WI38 (cell line): ENCODE measurements at regions not wholly inside any gene's neighbourhood (a gene's known extent, or its start where the extent isn't known, plus 50 kb on each side); places are given as distances from the start of the nearest gene placed in this dataset.

Source experiments
- H3K4me3 ChIP-seq: 2 replicates; pipeline ENCODE4 v1.5.1; 2011; ENCODE audit warnings: low read depth, mild to moderate bottlenecking, control low read depth, low read length
- TF ChIP-seq, protein P1 (sequence below): IDR thresholded peaks from 2 replicates; pipeline ENCODE4 v1.5.1; 2012; ENCODE audit warnings: low read depth, mild to moderate bottlenecking, control low read depth, low read length

DNA sequence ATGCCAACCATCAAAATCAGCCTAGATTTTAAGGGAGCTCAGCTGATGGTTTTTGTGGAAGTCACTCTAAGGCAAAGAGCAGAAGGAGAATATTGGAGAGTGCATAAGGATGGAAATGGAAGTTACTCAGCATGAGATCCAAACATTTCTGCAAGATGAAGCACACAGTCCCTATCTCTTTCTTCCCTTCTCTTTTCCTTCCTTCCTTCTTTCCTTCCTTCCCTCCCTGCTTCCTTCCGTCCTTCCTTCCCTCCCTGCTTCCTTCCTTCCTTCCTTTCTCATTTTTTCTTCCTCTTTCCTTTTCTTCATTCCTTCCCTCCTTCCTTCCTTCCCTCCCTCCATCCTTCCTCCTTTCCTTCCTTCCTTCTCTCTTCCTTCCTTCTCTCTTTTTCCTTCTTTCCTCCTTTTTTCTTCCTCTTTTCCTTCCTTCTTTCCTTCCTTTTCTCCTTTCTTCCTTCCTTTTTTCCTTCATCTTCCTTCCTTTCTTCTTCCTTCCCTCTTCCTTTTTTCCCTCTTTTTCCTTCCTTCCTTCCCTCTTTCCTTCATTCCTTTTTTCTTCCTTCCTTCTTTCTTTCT is 727.9 kb upstream of the CDH2 start:
- TF ChIP-seq, protein P1, sequence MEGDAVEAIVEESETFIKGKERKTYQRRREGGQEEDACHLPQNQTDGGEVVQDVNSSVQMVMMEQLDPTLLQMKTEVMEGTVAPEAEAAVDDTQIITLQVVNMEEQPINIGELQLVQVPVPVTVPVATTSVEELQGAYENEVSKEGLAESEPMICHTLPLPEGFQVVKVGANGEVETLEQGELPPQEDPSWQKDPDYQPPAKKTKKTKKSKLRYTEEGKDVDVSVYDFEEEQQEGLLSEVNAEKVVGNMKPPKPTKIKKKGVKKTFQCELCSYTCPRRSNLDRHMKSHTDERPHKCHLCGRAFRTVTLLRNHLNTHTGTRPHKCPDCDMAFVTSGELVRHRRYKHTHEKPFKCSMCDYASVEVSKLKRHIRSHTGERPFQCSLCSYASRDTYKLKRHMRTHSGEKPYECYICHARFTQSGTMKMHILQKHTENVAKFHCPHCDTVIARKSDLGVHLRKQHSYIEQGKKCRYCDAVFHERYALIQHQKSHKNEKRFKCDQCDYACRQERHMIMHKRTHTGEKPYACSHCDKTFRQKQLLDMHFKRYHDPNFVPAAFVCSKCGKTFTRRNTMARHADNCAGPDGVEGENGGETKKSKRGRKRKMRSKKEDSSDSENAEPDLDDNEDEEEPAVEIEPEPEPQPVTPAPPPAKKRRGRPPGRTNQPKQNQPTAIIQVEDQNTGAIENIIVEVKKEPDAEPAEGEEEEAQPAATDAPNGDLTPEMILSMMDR = no peak
- no peak overlapping the region for H3K4me3 ChIP-seq

DNA sequence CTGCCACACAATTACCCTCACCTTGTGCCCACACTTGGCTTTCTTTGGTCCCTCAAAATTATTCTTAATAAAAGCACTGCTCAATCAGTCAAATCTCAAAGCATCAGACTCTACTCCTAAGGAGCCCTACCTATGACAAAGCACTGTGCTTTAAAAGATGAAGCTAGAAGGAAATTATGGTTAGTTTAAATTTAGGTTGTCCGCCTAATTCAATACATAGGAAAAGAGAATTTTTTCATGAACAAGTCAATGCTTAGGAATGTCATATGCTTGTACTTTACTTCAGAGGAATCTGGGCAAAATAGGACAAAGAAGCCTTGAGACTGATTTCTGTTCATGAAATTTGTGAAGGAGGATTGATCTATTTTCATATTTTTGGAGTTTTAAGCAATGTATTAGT is 726.4 kb upstream of the CDH2 start:
- H3K4me3 ChIP-seq = no peak overlapping the region
- TF ChIP-seq, protein P1 = no peak

DNA sequence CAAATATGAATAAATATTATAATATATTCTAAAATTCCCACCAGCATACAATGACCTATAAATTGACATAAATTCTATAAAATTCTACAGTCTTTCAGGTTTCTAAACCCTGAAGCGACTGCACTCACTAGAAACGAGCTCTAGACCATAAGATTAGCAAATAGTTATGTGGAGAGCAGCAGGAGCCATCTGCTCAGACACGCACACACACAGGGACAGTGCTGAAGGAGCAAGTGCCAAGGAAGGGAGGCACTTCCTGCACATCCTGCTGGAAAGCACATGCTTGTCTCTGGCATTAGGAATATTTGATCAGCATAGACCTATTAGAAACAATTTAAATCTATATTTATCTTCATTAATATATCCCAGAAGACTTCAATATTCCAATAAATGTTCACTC is 713.9 kb upstream of the CDH2 start:
- H3K4me3 ChIP-seq = no peak overlapping the region
- TF ChIP-seq, protein P1 = no peak

DNA sequence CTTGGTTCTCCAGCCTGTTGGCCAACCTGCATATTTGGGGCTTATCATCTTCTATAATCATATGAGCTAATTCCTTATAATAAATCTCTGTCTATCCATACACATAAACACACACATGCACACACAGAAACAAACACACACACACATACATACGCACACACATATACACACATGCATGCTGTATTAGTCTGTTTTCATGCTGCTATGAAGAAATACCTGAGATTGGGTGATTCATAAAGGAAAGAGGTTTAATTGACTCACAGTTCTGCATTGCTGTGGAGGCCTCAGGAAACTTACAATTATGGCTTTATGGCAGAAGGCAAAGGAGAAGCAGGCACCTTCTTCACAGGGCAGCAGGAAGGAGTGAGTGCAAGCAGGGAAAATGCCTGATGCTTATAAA is 707.4 kb upstream of the CDH2 start:
- H3K4me3 ChIP-seq = no peak overlapping the region
- TF ChIP-seq, protein P1 = no peak

DNA sequence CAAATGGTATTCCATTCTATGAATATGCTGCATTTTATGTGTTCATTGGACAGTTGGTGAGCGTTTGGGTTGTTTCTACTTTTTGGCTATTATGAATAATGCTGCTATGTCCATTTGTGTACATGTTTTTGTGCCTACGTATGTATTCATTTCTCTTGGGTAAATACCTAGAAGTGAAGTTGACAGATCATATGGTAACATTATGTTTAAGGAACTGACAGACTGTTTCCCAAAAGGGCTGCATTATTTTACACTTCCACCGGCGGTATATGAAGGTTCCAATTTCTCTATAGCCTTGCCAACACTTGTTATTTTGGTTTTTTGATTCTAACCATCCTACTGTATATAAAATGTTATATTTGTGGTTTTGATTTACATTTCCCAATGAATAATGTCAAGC is 703.9 kb upstream of the CDH2 start:
- no peak overlapping the region for H3K4me3 ChIP-seq
- TF ChIP-seq, protein P1 = no peak

DNA sequence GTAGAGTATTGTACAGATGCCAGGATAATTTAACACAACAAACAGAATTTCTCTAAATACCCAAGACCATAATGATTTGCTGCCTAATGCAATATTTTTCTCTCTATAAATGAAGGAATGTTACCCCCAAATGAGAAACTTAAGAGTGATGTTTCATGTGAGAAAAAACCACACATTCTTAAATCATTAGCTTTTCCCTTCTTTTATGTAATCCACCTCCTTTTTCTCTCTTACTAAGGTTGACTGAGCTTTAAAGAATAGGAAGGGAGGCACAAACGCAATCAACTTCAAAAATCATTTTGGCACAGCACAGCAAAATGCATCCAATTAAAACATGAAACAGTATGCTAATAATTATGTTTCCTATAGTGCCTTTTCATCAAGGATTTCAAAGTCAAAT is 698.1 kb upstream of the CDH2 start:
- H3K4me3 ChIP-seq = no peak overlapping the region
- TF ChIP-seq, protein P1 = no peak

DNA sequence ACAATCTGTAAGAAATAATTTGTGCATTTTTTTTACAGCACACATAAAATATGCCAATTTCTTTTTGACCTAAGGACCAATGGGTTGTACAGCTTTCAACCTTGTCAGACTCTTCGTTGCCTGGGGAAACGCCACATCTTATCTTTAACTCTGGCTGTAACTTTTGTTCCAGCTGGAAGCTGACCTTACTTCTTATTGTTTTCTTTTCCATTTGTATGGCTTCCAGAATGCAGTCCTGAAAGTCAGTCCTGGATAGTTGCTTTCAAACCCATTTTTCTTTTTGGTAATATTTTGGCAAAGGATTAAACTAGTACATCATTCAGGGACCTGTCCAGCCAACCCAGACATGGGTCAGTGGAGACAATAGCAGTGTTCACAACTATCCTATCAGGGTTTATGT is 686.5 kb upstream of the CDH2 start:
- no peak overlapping the region for H3K4me3 ChIP-seq
- TF ChIP-seq, protein P1 = no peak
